ENCODE measurements at regions not wholly inside any gene's neighbourhood (a gene's known extent, or its start where the extent isn't known, plus 50 kb on each side); places are given as distances from the start of the nearest gene placed in this dataset.

DNA sequence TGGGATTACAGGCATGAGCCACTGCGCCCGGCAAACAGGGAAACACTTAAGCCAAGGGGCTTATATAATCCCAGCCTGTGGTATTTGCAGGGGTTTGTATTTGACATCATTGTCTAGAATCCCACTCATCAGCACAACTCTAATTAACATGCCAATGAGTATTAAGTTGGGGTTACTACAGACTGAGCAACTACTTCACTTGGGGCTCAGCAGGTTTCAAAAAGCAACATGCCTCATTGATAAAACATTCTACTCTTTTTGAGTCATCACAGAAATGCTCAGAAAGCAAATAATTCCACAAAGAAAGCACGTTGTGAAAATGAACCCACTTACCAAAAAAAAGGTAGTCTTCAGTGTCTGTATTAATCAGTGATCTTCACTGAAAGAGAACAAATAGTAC is 236.9 kb upstream of the CELF2 start:
- DNase-seq (ENCODE audit: low spot score): no peak

DNA sequence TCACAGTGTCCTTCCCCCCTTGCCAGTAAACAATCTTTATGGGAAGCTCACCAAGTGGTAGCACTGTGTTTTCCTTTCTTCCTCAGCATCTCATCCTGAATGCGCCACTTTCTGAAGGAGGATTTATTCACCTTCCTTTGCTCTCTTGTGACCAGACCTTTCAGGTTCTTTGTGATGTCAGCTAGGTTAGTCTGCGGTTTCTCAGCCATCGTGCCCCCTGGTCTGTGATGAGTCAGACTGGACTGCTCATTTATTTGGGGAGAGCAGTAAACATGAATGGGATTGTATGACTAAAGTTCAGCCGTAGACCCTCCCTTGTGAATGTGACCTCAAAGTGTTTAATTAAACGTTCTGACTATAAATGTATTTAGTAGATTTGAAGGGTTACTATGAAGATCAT is 235.1 kb upstream of the CELF2 start:
- DNase-seq (ENCODE audit: low spot score): no peak

DNA sequence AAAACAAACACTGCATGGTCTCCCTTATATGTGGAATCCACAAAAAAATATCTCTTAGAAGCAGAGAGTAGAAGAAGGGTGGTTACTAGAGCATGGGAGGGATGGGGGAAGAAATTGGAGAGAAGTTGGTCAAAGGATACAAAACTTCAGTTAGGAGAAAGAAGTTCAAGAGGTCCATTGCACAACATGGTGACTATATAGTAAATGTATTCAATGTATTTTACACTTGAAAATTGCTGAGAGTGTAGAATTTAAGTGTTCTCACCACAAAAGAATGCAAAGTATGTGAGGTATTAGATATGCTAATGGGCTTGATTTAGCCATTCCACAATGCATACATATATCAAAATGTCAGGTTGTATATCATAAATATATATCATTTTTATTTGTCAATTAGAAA is 232.0 kb upstream of the CELF2 start:
- no peak for DNase-seq (ENCODE audit: low spot score)

DNA sequence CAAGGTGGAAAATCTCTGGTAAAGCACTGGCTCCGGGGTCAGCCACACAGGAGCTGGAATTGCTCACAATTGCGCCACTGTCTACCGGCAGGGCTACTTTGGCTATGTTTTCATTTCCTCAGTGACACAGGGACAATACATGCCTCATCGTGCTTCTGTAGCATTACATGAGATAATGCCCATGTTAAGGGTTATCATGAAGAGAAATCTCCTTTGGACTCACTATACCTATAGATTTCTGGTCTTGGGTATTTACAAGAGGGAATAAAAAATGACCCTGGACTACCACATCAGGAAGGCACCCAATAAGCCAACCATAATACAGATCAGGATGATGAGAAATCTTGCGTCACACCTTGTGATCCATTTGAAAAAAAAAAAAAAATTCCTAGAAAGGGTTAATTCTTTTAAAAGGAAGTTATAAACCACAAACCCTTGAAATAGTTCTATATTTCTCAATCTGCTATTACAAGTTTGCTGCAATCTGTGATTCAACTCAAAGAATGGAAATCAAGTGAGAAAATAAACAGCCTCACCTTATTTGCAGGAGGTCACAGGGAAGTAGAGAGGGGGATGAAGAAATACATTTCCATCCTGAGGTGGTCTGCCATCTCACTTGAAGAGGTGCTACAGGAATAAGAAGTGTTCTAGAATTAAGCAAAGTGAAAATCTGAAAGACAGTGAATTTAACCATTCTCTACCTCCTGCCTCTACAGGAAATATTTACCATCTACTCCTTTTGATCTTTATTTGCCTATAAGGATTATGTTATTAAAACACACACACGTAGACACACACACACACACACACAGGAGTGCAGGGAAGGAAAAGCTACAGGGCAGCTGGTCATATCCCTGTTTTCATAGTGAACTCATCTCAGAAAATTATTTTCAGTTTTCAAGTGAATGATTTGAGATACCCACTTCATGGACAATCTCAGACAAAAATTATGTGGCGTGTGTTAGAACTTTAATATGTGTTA is 231.3 kb upstream of the CELF2 start:
- no peak for DNase-seq (ENCODE audit: low spot score)

DNA sequence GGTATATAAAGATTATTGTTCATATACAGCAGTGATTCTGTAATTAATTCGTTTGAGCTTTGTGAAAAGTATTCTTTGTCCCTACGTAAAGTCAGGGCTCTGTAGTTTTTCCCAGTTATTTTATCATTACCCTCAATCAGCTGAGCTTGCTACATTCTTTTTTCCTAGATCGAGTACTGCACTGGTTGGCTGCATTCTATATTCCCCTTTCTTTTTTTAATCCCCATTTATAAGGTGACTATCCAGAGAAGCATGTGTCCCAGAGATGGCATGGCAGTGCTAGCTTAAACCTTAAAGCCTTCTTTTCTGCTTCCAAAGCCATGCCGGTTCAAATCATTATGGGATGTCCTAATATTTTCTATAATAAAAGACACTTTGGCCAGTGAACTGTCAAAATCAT is 230.1 kb upstream of the CELF2 start:
- no peak for DNase-seq (ENCODE audit: low spot score)

DNA sequence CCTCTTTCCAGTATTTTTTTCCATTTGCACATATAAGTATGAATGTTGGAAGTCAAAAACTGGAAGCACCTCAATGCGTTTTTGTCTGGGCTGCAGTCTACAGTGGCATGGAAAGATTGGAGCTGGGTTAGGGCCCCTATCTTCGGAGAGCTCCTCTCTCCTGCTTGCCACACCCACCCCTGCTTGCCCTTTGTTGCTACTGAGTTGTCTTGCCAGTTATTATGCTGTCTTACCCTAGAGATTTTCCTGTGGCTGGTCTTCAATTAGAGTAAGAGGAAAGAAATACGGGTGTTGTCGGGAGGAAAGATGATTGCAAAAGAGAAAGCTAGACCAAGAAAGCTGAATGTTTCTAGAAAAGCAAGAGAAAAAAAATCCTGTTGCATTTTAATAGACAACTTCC is 228.9 kb upstream of the CELF2 start:
- no peak for DNase-seq (ENCODE audit: low spot score)

DNA sequence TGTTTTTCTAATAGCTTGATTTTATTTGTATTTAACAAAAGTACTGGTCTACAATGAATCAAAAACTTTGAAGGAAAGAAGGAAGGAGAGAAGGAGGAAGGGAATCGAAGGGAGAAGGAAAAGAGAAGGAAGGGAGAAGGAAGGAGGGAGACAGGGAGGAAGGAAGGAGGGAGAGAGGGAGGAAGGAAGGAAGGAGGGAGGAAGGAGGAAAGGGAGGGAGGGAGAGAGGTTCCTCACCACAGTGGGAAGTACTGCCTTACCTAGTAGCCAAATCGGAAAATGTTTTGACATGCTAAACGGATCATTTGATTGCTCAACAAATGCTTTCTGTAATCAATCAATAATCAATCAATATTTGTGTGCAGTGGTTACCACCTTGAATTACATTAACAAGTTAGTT is 225.8 kb upstream of the CELF2 start:
- DNase-seq (ENCODE audit: low spot score): no peak

- DNase-seq (ENCODE audit: low spot score): peak; percentile 52
Observed at GRCh38 chr10:10792681-10793080, 225.0 kb upstream of the CELF2 start.

- no peak for DNase-seq (ENCODE audit: low spot score)
Observed at GRCh38 chr10:10794046-10794445, 223.6 kb upstream of the CELF2 start.

DNA sequence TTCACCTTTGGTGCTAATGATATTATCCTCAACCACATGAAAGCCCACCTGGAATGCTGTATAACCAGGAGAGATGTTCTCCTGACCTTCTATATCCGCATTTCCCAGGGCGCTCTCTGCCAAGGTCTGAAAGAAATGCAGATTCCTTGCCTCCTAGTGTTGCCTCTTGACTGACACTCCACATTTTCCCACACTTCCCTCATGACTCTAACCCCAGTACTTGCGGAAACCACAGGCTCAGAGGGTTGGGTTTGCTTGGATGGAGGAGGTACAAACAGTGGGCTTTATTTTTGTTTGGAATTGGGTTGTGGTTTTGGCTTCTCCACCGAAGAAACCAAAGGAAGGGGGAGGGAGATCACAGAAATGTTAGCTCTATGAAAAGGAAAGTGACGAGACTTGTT is 222.9 kb upstream of the CELF2 start:
- no peak for DNase-seq (ENCODE audit: low spot score)

DNA sequence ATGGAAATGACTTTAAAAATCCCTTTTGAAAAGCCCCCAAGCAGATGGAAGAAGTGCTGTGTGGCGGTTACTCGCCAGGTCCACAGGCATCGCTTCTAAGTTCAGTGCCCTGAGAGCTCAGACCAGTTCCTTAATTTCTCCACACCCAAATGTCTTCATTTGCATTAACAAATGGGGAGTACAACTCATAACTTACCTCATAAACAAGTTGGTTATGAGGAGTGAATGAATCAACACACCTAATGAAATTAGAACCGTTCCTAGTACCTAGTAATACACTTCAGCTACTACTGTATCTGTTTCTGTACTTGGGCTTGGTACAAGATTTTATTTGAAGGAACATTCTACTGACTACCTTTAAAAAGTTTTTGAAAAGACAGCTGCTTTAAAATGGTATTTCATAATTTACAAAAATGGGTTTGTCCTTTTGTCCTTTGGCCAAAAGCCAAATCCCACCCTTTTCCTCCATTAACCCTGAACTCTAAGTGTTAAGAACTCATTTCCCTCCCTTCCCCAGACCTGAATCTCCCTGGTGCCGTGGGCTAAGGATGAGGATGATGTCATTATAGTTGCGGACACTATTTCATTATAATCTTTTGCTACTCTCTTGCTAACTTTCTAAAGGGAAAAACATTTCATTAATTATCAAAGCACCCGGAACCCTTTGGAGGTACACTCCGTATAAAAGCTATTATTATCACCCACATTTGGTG is 221.5 kb upstream of the CELF2 start:
- no peak for DNase-seq (ENCODE audit: low spot score)

- no peak for DNase-seq (ENCODE audit: low spot score)
Observed at GRCh38 chr10:10796774-10797415, 220.8 kb upstream of the CELF2 start.

DNA sequence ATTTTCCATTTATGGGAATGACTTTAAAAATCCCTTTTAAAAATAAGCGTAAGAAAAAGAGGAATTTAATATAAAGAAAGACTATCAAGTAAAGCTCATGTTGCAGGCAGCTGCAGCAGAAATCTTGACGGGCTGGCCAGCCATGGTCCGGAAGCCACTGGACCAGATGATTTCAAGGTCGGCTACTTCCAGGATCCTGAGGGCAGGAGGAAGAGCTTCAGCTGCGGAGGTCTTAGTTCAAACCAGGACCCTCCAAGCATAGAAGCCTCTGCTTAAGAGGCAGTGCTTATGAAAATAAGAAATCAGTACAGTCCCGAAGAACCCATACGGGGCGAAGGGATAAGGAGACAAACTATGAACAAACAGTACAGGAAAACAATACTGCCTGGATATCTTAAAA is 220.2 kb upstream of the CELF2 start:
- DNase-seq (ENCODE audit: low spot score): no peak

DNA sequence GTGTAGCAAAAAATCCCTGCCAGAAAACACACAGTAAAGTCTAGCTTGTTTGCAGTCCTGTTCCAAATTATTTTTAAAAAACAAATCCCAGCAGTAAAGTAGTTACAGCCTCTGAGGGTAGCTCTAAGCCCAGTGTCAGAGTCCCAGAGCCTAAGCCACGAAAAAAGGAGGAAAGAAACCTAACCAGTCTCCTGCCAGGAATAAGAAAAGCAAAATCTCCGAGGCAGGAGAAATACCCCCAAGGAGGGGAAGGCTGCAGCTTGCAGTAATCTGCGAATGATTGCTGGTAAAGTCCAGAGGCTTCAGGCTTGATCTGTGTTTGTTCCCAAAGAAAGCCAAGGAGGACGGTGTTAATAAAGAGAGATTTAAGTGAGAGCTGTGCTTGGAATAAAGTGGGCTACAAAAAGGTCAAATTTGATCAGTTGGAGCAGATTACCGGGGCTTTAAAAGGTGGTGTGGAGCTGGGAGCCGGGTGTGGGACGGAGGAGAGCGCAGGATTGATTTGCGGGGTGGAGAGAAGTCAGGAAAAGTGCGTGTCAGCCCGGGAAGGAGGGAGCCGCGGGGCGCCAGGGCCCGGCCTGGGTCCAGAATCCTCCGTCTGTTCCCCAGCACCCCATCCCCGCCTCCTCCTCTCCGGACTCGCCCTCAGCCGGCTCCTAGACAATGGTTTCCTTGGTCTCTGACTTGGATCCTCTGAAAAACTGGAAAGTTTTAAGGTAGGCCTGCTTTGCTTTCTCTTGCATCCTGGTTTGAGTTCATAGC is 219.4 kb upstream of the CELF2 start:
- no peak for DNase-seq (ENCODE audit: low spot score)

DNA sequence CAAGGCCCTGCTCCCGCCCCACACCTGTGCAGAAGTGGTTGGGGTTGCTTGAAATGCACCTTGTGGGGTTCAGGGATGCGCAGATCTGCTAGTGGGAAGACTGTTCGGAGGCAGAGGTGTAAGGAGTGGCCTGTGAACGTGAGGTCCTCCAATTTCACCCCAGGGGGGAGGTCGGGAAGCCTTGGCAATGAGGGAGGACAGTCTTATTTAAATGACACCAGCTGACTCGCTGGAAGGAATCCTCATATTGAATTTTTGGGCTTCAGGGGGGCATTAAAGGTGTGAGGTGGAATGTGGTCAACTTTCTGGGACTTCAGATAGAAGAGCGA is 218.8 kb upstream of the CELF2 start:
- DNase-seq (ENCODE audit: low spot score): no peak

GRCh38 chr10:10800961-10801360 is 216.7 kb upstream of the CELF2 start:
- DNase-seq (ENCODE audit: low spot score): no peak

GRCh38 chr10:10803278-10803677 is 214.4 kb upstream of the CELF2 start:
- no peak for DNase-seq (ENCODE audit: low spot score)

GRCh38 chr10:10804061-10804460 is 213.6 kb upstream of the CELF2 start:
- no peak for DNase-seq (ENCODE audit: low spot score)

DNA sequence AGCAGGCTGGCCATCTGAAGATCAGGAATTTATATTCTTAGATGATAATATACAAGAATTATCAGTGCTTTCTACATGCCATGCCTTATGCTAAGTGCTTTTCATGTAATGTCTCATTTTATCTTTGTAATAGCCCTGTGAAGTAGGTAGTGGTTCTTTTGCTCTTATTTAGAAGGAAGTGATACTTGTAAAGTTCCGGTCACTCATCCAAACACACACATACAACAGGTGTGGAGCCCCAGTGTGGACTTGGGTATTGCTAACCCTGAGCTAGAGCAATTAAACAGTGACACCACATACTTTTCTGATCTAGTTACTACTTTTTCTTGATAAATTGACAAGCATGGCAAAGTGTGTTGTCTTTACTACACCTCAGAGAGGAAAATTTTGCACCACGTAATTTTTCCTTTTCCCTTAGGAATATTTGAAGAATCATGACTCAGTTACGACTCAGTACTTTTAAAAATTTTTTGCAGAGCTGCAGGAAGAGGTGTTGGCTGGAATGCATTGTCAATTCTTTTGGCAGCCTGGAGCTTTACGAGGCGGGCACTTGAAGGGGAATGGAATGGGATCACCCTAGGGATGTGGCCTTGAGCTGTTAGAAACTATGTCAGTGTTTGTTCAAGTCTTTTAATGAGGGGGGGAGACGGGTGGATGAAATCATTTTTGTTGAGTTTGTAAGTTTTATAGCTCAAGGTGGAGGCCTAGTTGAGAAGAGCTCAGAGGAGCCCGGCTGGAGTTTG is 212.5 kb upstream of the CELF2 start:
- DNase-seq (ENCODE audit: low spot score): no peak

GRCh38 chr10:10807106-10807505 is 210.6 kb upstream of the CELF2 start:
- DNase-seq (ENCODE audit: low spot score): no peak

DNA sequence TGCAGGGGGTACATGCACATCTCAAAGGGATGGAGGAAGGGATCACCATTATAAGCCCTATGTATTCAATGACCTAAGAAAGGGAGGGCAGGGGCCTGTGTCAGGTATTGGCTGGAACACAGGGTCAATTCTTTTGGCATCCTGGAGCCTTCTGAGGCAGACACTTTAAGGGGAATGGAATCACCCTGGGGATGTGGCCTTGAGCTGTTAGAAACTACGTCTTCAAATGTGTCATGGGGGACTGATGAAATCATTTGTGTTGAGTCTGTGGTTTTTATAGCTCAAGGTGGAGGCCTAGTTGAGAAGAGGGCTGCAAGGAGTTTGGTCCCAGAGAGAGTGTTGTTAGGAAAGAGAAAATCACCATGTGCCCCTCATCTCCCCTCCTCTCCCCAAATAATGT is 206.1 kb upstream of the CELF2 start:
- no peak for DNase-seq (ENCODE audit: low spot score)

GRCh38 chr10:10813656-10814055 is 204.0 kb upstream of the CELF2 start:
- no peak for DNase-seq (ENCODE audit: low spot score)
